Osteoblast (primary cell): ENCODE measurements at regions not wholly inside any gene's neighbourhood (a gene's known extent, or its start where the extent isn't known, plus 50 kb on each side); places are given as distances from the start of the nearest gene placed in this dataset.

Experiments used
- DNase-seq: peaks from one replicate; pipeline ENCODE4 v3.0.0; 2011; ENCODE audit warnings: low spot score, mixed read lengths; ENCODE audit not compliant: insufficient read length; ENCODE audit errors: missing footprints
- H2AFZ ChIP-seq: 2 replicates; pipeline ENCODE4 v1.6.0; 2011; ENCODE audit warnings: mild to moderate bottlenecking, low read length
- H3K27ac ChIP-seq: 2 replicates; pipeline ENCODE4 v1.5.1; 2011; ENCODE audit warnings: mild to moderate bottlenecking, low read depth, low read length, moderate library complexity
- H3K27me3 ChIP-seq: 2 replicates; pipeline ENCODE4 v1.6.0; 2012; ENCODE audit warnings: mild to moderate bottlenecking, control low read depth, inconsistent platforms, low read length, moderate library complexity; ENCODE audit not compliant: insufficient read depth
- H3K36me3 ChIP-seq: 2 replicates; pipeline ENCODE4 v1.5.1; 2011; ENCODE audit warnings: mild to moderate bottlenecking, low read length, control low read depth, moderate library complexity; ENCODE audit not compliant: insufficient read depth
- H3K4me1 ChIP-seq: 2 replicates; pipeline ENCODE4 v1.5.1; 2011; ENCODE audit warnings: mild to moderate bottlenecking, low read length, control low read depth, moderate library complexity; ENCODE audit not compliant: insufficient read depth
- H3K4me2 ChIP-seq: 2 replicates; pipeline ENCODE4 v1.6.0; 2011; ENCODE audit warnings: mild to moderate bottlenecking, low read length; ENCODE audit not compliant: insufficient read depth
- H3K4me3 ChIP-seq: fragments of 200-600 bp; sonication (generic); 3 replicates; pipeline ENCODE4 v1.5.1; 2012; ENCODE audit warnings: mild to moderate bottlenecking, low read length, inconsistent platforms; ENCODE audit not compliant: insufficient read depth
- H3K79me2 ChIP-seq: 2 replicates; pipeline ENCODE4 v1.6.0; 2012; ENCODE audit warnings: mild to moderate bottlenecking, low read length, control low read depth, inconsistent platforms; ENCODE audit not compliant: insufficient read depth
- H3K9me3 ChIP-seq: 2 replicates; pipeline ENCODE4 v1.5.1; 2011; ENCODE audit warnings: low read depth, low read length, control low read depth
- H4K20me1 ChIP-seq: 2 replicates; pipeline ENCODE4 v1.6.0; 2012; ENCODE audit warnings: mild to moderate bottlenecking, low read length, control low read depth; ENCODE audit not compliant: insufficient read depth
- TF ChIP-seq, protein P1 (sequence below): IDR thresholded peaks from 2 replicates; pipeline ENCODE4 v1.5.1; 2011; ENCODE audit warnings: mild to moderate bottlenecking, low read depth, low read length, moderate library complexity; ENCODE audit errors: extremely low read depth

DNA sequence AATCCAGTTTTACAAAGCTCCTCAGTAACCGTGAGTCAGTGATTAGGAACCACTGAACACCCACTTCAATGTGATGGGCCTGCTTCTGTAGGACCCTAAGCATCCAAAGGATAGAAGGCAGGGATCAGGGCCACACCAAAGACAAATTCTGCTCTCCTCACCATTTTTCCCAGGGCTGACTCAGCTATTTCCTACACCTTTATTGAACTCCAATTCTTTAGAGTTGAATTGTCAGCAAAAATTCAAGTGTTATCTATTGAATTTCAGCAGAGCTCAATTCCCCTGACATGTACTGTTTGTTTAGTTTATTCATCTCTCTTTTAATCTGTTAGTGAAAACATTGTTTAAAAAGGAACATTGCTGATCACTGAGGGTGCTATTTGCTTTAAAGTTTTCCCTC is 457.7 kb upstream of the TMPO start:
- TF ChIP-seq, protein P1, sequence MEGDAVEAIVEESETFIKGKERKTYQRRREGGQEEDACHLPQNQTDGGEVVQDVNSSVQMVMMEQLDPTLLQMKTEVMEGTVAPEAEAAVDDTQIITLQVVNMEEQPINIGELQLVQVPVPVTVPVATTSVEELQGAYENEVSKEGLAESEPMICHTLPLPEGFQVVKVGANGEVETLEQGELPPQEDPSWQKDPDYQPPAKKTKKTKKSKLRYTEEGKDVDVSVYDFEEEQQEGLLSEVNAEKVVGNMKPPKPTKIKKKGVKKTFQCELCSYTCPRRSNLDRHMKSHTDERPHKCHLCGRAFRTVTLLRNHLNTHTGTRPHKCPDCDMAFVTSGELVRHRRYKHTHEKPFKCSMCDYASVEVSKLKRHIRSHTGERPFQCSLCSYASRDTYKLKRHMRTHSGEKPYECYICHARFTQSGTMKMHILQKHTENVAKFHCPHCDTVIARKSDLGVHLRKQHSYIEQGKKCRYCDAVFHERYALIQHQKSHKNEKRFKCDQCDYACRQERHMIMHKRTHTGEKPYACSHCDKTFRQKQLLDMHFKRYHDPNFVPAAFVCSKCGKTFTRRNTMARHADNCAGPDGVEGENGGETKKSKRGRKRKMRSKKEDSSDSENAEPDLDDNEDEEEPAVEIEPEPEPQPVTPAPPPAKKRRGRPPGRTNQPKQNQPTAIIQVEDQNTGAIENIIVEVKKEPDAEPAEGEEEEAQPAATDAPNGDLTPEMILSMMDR = no peak
- no peak overlapping the region for H3K4me3 ChIP-seq
- no peak overlapping the region for H2AFZ ChIP-seq
- H3K36me3 ChIP-seq = no peaks in the 10 kb centered on the region
- no peak overlapping the region for H3K4me2 ChIP-seq
- no peaks in the 10 kb centered on the region for H3K4me1 ChIP-seq
- H3K9me3 ChIP-seq = peaks cover 3% of the 10 kb centered on the region
- H3K79me2 ChIP-seq = no peaks in the 10 kb centered on the region
- H3K27me3 ChIP-seq = no peaks in the 10 kb centered on the region
- H3K27ac ChIP-seq = no peak overlapping the region
- H4K20me1 ChIP-seq = no peaks in the 10 kb centered on the region
- no peak for DNase-seq

DNA sequence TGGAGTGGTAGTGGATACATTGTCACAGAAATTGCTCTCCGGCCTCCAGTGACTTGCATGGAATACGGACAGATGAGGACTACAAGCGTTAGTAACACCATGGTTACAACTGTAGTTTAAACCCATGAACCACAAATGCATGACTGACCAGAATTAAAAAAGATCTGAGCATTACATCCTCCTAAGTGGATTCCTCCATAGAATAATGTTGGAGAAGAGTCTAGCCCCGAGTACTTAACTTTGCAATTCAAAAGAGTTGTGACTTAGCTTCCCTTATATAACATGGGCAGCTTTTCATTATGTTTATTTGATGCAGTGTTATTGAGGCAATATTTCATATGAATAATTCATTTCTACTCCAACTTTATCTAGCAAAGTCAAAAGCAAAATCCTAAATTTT is 457.2 kb upstream of the TMPO start:
- DNase-seq = no peak
- no peak overlapping the region for H3K4me2 ChIP-seq
- H3K4me1 ChIP-seq = no peaks in the 10 kb centered on the region
- H3K79me2 ChIP-seq = no peaks in the 10 kb centered on the region
- H3K9me3 ChIP-seq = peaks cover 3% of the 10 kb centered on the region
- no peak overlapping the region for H3K4me3 ChIP-seq
- H3K27me3 ChIP-seq = no peaks in the 10 kb centered on the region
- no peaks in the 10 kb centered on the region for H3K36me3 ChIP-seq
- TF ChIP-seq, protein P1 = no peak
- H3K27ac ChIP-seq = no peak overlapping the region
- no peak overlapping the region for H2AFZ ChIP-seq
- no peaks in the 10 kb centered on the region for H4K20me1 ChIP-seq

DNA sequence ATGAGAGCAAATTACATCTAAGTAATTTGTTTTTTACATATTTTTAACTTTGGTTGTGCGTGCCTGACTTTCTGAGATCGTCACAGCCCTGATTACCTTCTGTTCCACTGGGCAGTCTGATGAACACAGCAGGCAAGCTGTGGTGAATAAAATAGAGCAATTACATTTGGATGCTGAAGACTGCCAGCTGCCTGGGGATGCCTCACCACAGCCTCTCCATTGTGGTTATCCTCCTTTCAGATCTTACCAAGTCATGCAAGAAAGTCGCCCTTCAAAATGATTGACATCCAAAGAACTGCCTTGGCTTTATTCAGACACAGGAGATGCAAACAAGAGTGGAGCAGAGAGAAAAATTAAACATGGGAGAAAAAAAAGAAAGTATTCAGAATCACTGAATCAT is 456.6 kb upstream of the TMPO start:
- Histone ChIP-seq H2AFZ (no peak overlapping the region), H3K27ac (no peak overlapping the region), H3K9me3 (peaks cover 3% of the 10 kb centered on the region), H4K20me1 (no peaks in the 10 kb centered on the region), H3K4me3 (no peak overlapping the region), H3K27me3 (no peaks in the 10 kb centered on the region), H3K36me3 (no peaks in the 10 kb centered on the region), H3K4me2 (no peak overlapping the region), H3K4me1 (no peaks in the 10 kb centered on the region), H3K79me2 (no peaks in the 10 kb centered on the region)
- TF ChIP-seq, protein P1 = no peak
- no peak for DNase-seq

DNA sequence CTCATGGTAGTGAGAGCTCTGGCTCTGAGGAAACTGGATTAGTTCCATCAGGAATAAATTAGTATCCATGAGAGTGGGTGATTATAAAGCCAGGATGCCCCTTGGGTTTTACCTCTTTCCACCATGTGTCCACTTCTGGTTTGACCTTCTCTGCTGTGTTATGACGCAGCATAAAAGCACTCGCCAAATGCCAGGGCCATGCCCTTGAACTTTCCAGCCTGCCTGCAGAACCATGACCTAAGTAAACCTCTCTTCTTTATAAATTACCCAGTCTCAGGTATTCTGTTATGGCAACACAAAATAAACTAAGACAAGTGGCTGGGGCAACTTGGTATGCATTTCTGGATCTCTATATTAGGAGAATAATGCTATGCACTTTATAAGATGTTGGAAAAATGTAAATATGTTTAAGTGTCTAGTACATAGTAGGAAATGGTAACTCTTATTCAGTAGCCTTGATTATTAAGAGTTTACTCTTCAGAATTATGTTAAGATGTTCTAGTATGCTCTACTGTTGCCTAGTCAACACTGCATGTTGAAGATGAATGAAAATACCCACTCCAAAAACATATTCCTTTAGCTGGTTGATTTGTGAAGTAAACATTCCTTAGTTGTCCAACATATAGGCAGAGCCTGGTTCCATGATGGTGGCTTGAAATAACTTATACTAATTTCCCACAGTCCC is 455.6 kb upstream of the TMPO start:
- H3K4me1 ChIP-seq = no peaks in the 10 kb centered on the region
- no peaks in the 10 kb centered on the region for H3K36me3 ChIP-seq
- H3K4me2 ChIP-seq = no peak overlapping the region
- H3K27me3 ChIP-seq = no peaks in the 10 kb centered on the region
- H3K4me3 ChIP-seq = no peak overlapping the region
- no peaks in the 10 kb centered on the region for H4K20me1 ChIP-seq
- peaks cover 3% of the 10 kb centered on the region for H3K9me3 ChIP-seq
- no peak overlapping the region for H3K27ac ChIP-seq
- no peak overlapping the region for H2AFZ ChIP-seq
- TF ChIP-seq, protein P1 = no peak
- H3K79me2 ChIP-seq = no peaks in the 10 kb centered on the region
- DNase-seq = no peak
